ENCODE measurements at regions not wholly inside any gene's neighbourhood (a gene's known extent, or its start where the extent isn't known, plus 50 kb on each side); places are given as distances from the start of the nearest gene placed in this dataset.

DNA sequence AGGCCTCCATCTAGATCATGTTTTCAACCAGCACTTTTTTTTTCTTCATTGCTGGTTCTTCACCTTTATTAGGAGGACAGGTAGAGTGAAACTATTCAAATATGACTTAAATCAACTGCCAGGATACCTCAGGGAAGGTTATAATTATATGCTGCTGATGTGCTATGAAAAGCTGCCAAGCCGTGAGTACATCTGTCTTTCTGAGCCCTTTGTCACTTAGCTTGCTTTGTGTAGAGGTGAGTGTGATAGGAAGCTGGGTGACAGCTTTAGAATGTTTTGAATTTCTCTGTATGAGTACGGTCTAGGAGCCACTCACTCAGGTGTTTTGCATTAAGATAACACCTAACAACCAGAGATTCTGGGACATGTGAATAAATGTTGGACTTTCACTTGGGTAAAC is 365.2 kb downstream of the OTUD1 start:
- Histone ChIP-seq H3K27ac (ENCODE audit: low read depth, low read length) (no peak overlapping the region), H4K20me1 (ENCODE audit: insufficient read depth, low read length) (no peaks in the 10 kb centered on the region), H3K27me3 (ENCODE audit: insufficient read depth, low read length) (no peaks in the 10 kb centered on the region), H3K36me3 (ENCODE audit: insufficient read depth, low read length) (no peaks in the 10 kb centered on the region), H3K4me1 (ENCODE audit: insufficient read depth, low read length) (no peaks in the 10 kb centered on the region), H3K9ac (ENCODE audit: low read length) (no peak overlapping the region), H2AFZ (ENCODE audit: low read depth, low read length) (no peak overlapping the region), H3K4me2 (ENCODE audit: low read length) (no peak overlapping the region), H3K4me3 (ENCODE audit: insufficient read depth, low read depth, low read length) (no peak overlapping the region), H3K9me3 (ENCODE audit: insufficient read depth, low read depth, low read length) (no peaks in the 10 kb centered on the region), H3K79me2 (ENCODE audit: insufficient read depth, low read length) (no peaks in the 10 kb centered on the region)
- Mint-ChIP-seq H3K4me3 (ENCODE audit: unreplicated experiment) (no peak overlapping the region), H3K27me3 (ENCODE audit: low read depth, unreplicated experiment) (no peaks in the 10 kb centered on the region), H3K27ac (ENCODE audit: unreplicated experiment) (no peak overlapping the region), H3K9me3 (ENCODE audit: unreplicated experiment) (no peaks in the 10 kb centered on the region), H3K36me3 (ENCODE audit: low read depth, unreplicated experiment) (no peaks in the 10 kb centered on the region), H3K4me1 (ENCODE audit: low read depth, unreplicated experiment) (peaks cover 2% of the 10 kb centered on the region)
- FAIRE-seq = no peak
- no peak for TF ChIP-seq CTCF (IDR thresholded peaks at IDR 0.05; ENCODE audit: insufficient read depth, low read depth, low read length)
- no peak for TF ChIP-seq EZH2 (IDR thresholded peaks at IDR 0.05; ENCODE audit: insufficient read depth, low read length)
- no peak for DNase-seq (ENCODE audit: low read depth)

- no peaks in the 10 kb centered on the region for H3K36me3 ChIP-seq (ENCODE audit: insufficient read depth, low read length)
- no peak for TF ChIP-seq EZH2 (IDR thresholded peaks at IDR 0.05; ENCODE audit: insufficient read depth, low read length)
- H3K4me3 Mint-ChIP-seq (ENCODE audit: unreplicated experiment) = no peak overlapping the region
- H3K79me2 ChIP-seq (ENCODE audit: insufficient read depth, low read length) = no peaks in the 10 kb centered on the region
- no peaks in the 10 kb centered on the region for H3K4me1 Mint-ChIP-seq (ENCODE audit: low read depth, unreplicated experiment)
- H3K4me2 ChIP-seq (ENCODE audit: low read length) = no peak overlapping the region
- FAIRE-seq (no peak), DNase-seq (ENCODE audit: low read depth) (no peak)
- H3K4me3 ChIP-seq (ENCODE audit: insufficient read depth, low read depth, low read length) = no peak overlapping the region
- no peak overlapping the region for H3K9ac ChIP-seq (ENCODE audit: low read length)
- no peaks in the 10 kb centered on the region for H3K27me3 ChIP-seq (ENCODE audit: insufficient read depth, low read length)
- no peaks in the 10 kb centered on the region for H4K20me1 ChIP-seq (ENCODE audit: insufficient read depth, low read length)
- H3K4me1 ChIP-seq (ENCODE audit: insufficient read depth, low read length) = no peaks in the 10 kb centered on the region
- H3K27me3 Mint-ChIP-seq (ENCODE audit: low read depth, unreplicated experiment) = no peaks in the 10 kb centered on the region
- no peaks in the 10 kb centered on the region for H3K9me3 Mint-ChIP-seq (ENCODE audit: unreplicated experiment)
- H2AFZ ChIP-seq (ENCODE audit: low read depth, low read length) = no peak overlapping the region
- H3K27ac Mint-ChIP-seq (ENCODE audit: unreplicated experiment) = no peak overlapping the region
- H3K9me3 ChIP-seq (ENCODE audit: insufficient read depth, low read depth, low read length) = no peaks in the 10 kb centered on the region
- H3K36me3 Mint-ChIP-seq (ENCODE audit: low read depth, unreplicated experiment) = no peaks in the 10 kb centered on the region
- H3K27ac ChIP-seq (ENCODE audit: low read depth, low read length) = no peak overlapping the region
These were observed 374.8 kb downstream of the OTUD1 start for GRCh38 chr10:23813687-23814086.

GRCh38 chr10:23818484-23818883 is 379.6 kb downstream of the OTUD1 start:
- Histone ChIP-seq H3K36me3 (ENCODE audit: insufficient read depth, low read length) (no peaks in the 10 kb centered on the region), H3K27me3 (ENCODE audit: insufficient read depth, low read length) (no peaks in the 10 kb centered on the region), H3K4me3 (ENCODE audit: insufficient read depth, low read depth, low read length) (no peak overlapping the region), H3K27ac (ENCODE audit: low read depth, low read length) (no peak overlapping the region), H3K9me3 (ENCODE audit: insufficient read depth, low read depth, low read length) (no peaks in the 10 kb centered on the region), H3K4me2 (ENCODE audit: low read length) (no peak overlapping the region), H3K9ac (ENCODE audit: low read length) (no peak overlapping the region), H3K4me1 (ENCODE audit: insufficient read depth, low read length) (no peaks in the 10 kb centered on the region), H4K20me1 (ENCODE audit: insufficient read depth, low read length) (no peaks in the 10 kb centered on the region), H3K79me2 (ENCODE audit: insufficient read depth, low read length) (no peaks in the 10 kb centered on the region), H2AFZ (ENCODE audit: low read depth, low read length) (no peak overlapping the region)
- Mint-ChIP-seq H3K4me1 (ENCODE audit: low read depth, unreplicated experiment) (no peaks in the 10 kb centered on the region), H3K27me3 (ENCODE audit: low read depth, unreplicated experiment) (no peaks in the 10 kb centered on the region), H3K9me3 (ENCODE audit: unreplicated experiment) (no peaks in the 10 kb centered on the region), H3K27ac (ENCODE audit: unreplicated experiment) (no peak overlapping the region), H3K36me3 (ENCODE audit: low read depth, unreplicated experiment) (no peaks in the 10 kb centered on the region), H3K4me3 (ENCODE audit: unreplicated experiment) (no peak overlapping the region)
- no peak for FAIRE-seq
- TF ChIP-seq EZH2 (IDR thresholded peaks at IDR 0.05; ENCODE audit: insufficient read depth, low read length) = no peak
- no peak for TF ChIP-seq CTCF (IDR thresholded peaks at IDR 0.05; ENCODE audit: insufficient read depth, low read depth, low read length)
- no peak for DNase-seq (ENCODE audit: low read depth)

Measured in astrocyte (in vitro differentiated cells and primary cell).